ENCODE measurements at regions not wholly inside any gene's neighbourhood (a gene's known extent, or its start where the extent isn't known, plus 50 kb on each side); places are given as distances from the start of the nearest gene placed in this dataset.

GRCh38 chr5:113682497-113683136, 169.1 kb downstream of the YTHDC2 start:
- no peak for DNase-seq (ENCODE audit: low spot score in 2 of 2)
- H3K27ac ChIP-seq = no peak overlapping the region
- no peak overlapping the region for H3K4me3 ChIP-seq
- H3K27me3 ChIP-seq = no peaks in the 10 kb centered on the region
- TF ChIP-seq POLR2A (IDR thresholded peaks at IDR 0.05) (no peak), POLR2AphosphoS5 (IDR thresholded peaks at IDR 0.05) (no peak), CTCF (IDR thresholded peaks at IDR 0.05) (no peak)
- H3K4me1 ChIP-seq = no peaks in the 10 kb centered on the region
- no peaks in the 10 kb centered on the region for H3K36me3 ChIP-seq
- intact Hi-C loops (cut with DNase I; ENCODE audit: low total_unique reads) = no loop called here
- no peaks in the 10 kb centered on the region for H3K9me3 ChIP-seq

- TF ChIP-seq CTCF (IDR thresholded peaks at IDR 0.05) (no peak), POLR2AphosphoS5 (IDR thresholded peaks at IDR 0.05) (no peak), POLR2A (IDR thresholded peaks at IDR 0.05) (no peak)
- DNase-seq (ENCODE audit: low spot score in 2 of 2) = no peak
Observed at GRCh38 chr5:113683211-113683610, 169.7 kb downstream of the YTHDC2 start.

GRCh38 chr5:113686599-113686998, 173.1 kb downstream of the YTHDC2 start:
- Histone ChIP-seq H3K27ac (no peak overlapping the region), H3K4me3 (no peak overlapping the region), H3K36me3 (no peaks in the 10 kb centered on the region), H3K27me3 (no peaks in the 10 kb centered on the region), H3K9me3 (no peaks in the 10 kb centered on the region), H3K4me1 (no peaks in the 10 kb centered on the region)
- TF ChIP-seq POLR2AphosphoS5 (IDR thresholded peaks at IDR 0.05) (no peak), CTCF (IDR thresholded peaks at IDR 0.05) (no peak)
- DNase-seq (ENCODE audit: low spot score in 2 of 2) = no peak
- intact Hi-C loops (cut with DNase I; ENCODE audit: low total_unique reads) = no loop called here

More at GRCh38 chr5:113683211-113683610, 169.7 kb downstream of the YTHDC2 start:
- Histone ChIP-seq H3K4me3 (no peak overlapping the region), H3K27me3 (no peaks in the 10 kb centered on the region), H3K27ac (no peak overlapping the region), H3K4me1 (no peaks in the 10 kb centered on the region), H3K36me3 (no peaks in the 10 kb centered on the region), H3K9me3 (no peaks in the 10 kb centered on the region)
- intact Hi-C loops (cut with DNase I; ENCODE audit: low total_unique reads) = no loop called here

GRCh38 chr5:113689647-113690046, 176.2 kb downstream of the YTHDC2 start:
- intact Hi-C loops (cut with DNase I; ENCODE audit: low total_unique reads) = no loop called here
- H3K4me1 ChIP-seq = no peaks in the 10 kb centered on the region
- no peaks in the 10 kb centered on the region for H3K36me3 ChIP-seq
- H3K27me3 ChIP-seq = peaks cover 0 to 7% of the 10 kb centered on the region in 2 donors
- H3K4me3 ChIP-seq = no peak overlapping the region
- no peak for DNase-seq (ENCODE audit: low spot score in 2 of 2)
- TF ChIP-seq POLR2A (IDR thresholded peaks at IDR 0.05) (no peak), POLR2AphosphoS5 (IDR thresholded peaks at IDR 0.05) (no peak), CTCF (IDR thresholded peaks at IDR 0.05) (no peak)
- H3K9me3 ChIP-seq = no peaks in the 10 kb centered on the region
- no peak overlapping the region for H3K27ac ChIP-seq

- no peak overlapping the region for H3K27ac ChIP-seq
- no peak for DNase-seq (ENCODE audit: low spot score in 2 of 2)
- intact Hi-C loops (cut with DNase I; ENCODE audit: low total_unique reads) = no loop called here
Observed at GRCh38 chr5:113692466-113692865, 179.0 kb downstream of the YTHDC2 start.

More at GRCh38 chr5:113692466-113692865, 179.0 kb downstream of the YTHDC2 start:
- Histone ChIP-seq H3K4me3 (no peak overlapping the region), H3K4me1 (no peaks in the 10 kb centered on the region), H3K27me3 (peaks cover 0 to 15% of the 10 kb centered on the region in 2 donors), H3K9me3 (no peaks in the 10 kb centered on the region), H3K36me3 (no peaks in the 10 kb centered on the region)
- TF ChIP-seq POLR2AphosphoS5 (IDR thresholded peaks at IDR 0.05) (no peak), CTCF (IDR thresholded peaks at IDR 0.05) (no peak), POLR2A (IDR thresholded peaks at IDR 0.05) (no peak)

Measured in breast epithelium (tissue), 4 donors.